Stimulated activated CD8-positive, alpha-beta memory T cell treated with anti-CD3 and anti-CD28 coated beads, Interleukin-12 subunit alpha, Interleukin-12 subunit beta, amount 100 ng/mL, for 4 hours (primary cell): ENCODE measurements at regions not wholly inside any gene's neighbourhood (a gene's known extent, or its start where the extent isn't known, plus 50 kb on each side); places are given as distances from the start of the nearest gene placed in this dataset.

Experiments used
- DNase-seq: peaks from one replicate; pipeline ENCODE4 v3.0.0-alpha.2; 2020; ENCODE audit warnings: low read depth

DNA sequence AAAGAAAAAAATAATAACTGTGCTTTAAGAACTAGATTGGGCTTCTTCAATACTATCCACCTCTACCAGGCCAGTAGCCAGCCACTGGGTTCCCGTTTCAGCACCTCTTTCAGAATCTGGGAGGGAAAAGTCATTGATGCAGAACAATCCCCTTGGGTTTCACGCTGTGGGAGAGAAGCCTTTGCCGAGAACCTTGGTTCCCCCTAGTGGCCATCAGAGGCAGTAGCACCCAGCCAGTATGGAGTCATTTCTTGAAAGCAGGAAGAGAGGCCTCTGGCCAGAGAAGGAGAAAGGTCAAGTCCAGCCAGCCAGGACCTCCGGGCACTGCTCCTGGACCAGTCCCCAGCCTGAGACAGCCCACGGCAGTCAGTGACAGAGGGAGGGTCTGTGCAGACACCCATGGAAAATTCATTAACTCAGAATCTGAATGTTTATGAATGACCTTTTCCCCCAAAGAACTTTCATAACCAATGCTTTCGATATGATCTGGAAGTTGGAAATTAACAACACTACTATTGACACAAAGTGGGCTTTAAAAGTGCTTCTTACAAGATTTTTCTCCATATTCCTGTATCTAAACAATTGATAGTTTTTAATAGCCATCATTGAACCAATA is 51.2 kb upstream of the CDH5 start:
- DNase-seq, result no peak

DNA sequence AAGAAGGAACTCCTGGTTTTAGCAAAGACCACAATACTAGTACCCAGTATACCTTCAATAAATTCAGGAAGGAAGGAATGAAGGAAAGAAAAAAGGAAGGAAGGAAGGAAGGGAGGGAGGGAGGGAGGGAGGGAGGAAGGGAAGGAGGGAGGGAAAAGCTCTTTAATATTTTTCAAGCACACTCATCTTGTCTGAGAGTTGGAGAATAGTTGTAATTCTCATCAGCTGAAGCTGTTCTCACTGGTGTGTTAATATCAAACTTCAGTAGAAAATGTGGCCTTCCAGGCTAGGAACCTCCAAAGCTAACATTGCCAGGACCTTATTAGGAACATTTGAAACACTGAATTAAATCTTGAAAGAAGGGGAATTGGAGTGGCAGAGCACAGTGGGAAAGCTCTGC is 55.2 kb upstream of the CDH5 start:
- DNase-seq, result no peak

- no peak for DNase-seq
Observed at GRCh38 chr16:66309215-66309807, 57.2 kb upstream of the CDH5 start.

DNA sequence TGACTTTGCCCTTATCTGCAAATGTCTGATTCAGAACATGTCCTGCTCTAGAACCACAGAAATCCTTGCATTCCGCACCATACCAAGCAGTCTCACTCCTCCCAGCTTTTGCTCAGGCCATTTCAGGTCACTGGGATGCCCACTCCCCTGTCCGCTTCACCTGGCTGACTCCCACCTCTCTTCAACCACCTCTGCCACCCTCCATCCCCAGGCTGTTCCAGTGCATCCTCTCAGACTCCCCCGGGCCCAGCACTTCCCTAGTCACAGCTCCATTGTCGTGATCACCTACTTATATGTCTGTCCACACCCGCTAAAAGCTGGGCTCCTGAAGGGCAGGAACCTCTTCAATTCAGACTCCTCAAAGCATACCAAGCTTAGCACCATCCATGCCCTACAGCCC is 58.4 kb upstream of the CDH5 start:
- DNase-seq, result no peak

DNA sequence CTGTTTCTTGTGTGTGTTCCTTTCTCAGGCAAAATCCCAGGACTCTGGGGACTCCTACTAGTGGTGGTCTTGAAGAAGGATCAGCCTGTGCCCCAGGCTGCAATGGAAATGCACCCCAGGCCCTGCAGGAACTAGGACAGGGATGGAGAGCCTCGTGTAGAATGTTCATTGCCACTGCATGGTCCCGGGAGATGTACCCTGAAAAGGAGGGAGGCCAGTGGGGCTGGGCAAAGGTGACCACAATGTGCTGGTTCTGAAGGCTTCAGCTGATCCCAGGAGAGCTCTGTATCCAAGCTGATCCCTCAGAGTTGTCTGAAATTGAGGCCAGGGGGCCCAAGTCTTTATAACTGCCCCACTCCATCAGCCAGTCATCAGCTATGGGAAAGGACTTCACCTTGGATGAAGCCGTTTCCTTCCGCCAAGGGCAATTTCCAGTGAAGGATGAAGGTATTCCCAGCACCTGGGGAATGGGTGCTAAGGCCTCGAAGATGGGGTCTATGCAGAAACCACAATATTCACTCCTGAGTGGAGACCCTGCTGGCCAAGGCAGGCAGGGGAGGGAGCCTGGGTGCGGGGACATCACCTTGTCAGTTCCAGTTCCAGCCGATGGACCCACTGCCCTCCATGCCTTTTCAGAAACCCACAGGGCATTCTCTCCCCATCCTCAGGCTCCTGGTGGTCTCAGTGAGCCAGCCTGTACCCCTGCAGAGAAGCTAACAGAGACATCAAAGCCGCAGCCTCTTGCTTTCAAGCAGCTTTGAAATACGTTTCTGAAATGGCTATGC is 59.9 kb upstream of the CDH5 start:
- no peak for DNase-seq

GRCh38 chr16:66304961-66305360 is 61.5 kb upstream of the CDH5 start:
- DNase-seq, result no peak

DNA sequence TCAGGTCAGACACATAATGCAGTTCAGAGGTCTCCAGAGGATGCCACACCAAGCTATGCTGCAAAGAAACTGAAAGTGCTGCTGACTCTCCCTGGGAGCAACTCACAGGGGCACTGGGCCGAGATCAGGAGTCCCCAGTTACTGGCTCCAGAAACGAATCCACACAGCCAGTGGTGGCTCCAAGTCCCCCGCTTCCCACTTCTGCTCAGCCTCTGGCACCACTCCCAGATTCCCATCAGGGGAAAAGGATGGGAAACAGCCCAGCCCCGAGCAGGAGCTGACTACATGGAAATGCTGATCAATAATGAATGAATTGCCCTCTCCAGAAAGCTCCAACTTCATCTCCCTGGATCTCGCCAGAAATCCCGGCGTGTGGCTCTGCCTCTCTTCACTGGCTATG is 62.3 kb upstream of the CDH5 start:
- no peak for DNase-seq

DNA sequence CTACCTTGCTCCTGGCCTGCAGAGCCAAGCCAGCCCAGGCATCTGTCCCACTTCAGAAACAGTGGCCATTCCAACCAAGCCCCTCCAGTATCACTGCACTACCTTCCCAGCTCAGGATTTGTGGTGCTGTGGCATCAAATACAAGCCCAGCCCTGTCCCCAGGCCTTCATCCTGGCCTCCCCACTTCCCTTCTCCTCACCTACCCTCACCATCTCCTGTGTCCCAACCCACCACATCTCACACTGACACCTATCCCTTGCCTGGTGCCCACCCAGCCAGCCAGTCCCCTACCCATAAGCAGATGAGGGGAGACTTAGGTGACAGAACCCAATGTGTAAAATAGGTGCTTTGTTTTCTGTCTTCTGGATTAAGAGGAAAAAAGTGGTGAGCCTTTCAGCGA is 66.0 kb upstream of the CDH5 start:
- no peak for DNase-seq

DNA sequence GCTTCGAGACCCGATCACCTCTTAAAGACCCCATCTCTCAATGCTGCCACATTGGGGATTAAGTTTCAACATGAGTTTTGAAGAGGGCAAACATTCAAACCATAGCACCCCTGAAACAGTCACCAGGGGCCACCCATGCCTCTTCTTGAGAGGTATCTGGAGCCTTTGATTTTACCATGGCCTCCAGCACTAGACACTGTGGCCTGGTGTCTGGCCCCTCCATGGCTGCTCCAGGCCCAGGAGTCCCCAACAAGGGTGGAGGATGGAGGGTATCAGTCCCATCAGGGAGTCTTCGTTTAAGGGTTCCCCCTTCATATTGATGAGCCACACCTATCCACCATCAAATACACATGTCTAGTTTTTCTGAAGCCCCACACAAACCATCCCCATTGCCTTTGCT is 66.5 kb upstream of the CDH5 start:
- no peak for DNase-seq

GRCh38 chr16:66299349-66299748 is 67.1 kb upstream of the CDH5 start:
- DNase-seq, result no peak

DNA sequence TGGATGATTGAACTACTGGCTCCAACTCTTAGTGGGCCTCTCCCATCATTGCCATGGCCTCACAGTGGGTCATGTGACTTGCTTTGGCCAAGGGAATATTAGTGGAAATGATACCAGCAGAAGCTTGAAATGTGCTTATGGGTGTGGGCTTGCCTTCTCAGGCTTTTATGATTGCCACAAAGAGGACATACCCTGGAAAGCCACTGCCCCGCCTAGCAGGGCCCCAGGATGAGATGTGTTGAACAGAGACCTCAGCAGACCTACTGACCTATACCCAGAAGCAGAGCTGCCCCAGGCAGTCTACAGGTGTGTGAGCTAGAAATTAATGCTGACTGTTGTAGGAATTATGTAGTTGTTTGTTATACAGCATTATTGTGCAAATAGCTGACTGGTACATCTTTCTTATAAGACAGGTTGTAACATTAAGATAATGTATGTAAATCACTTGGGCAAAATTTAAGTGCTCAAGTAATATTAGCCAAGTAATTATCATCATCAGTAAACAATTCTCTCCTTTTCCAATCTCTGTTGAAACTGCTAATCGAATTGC is 67.8 kb upstream of the CDH5 start:
- DNase-seq, result no peak

GRCh38 chr16:66298006-66298405 is 68.5 kb upstream of the CDH5 start:
- DNase-seq, result no peak

- DNase-seq, result no peak
Observed at GRCh38 chr16:66296591-66296990, 69.9 kb upstream of the CDH5 start.

DNA sequence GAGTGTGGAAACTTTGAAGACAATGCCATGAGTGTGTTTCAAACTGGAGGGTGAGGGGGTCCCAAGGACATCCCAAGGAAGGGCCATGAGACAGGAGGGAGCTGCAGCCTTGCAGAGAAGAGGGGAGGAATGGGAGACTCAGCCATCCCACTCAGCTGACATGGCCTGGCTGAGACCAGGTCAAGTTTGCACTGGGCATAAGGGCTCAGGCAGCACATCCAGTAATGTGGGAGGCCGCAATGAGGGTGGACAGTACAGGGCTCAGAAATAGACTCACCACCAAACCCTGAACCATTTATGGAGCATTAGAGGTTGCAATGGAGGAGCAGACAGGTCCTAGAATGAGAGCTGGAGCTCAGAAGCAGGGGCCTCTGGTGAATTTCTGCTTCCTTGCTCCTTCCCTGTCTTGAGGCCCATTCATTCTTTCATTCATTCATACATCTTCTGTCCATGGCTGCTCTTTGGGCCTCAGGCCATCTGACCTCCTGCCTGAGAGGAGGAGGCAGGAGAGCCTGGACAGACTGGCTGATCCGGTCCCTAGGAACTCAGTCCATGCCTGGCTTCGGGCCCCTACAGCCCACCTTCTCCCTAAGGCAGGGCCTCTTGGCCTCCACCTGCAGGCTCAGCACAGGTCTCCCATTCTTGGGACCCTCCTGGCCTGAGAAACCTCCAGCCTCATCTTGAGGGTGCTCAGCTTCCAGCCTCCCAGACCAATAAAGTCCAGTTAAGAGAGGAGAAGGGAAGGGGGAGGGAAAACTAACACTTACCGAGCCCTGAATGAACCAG is 70.5 kb upstream of the CDH5 start:
- DNase-seq, result no peak

DNA sequence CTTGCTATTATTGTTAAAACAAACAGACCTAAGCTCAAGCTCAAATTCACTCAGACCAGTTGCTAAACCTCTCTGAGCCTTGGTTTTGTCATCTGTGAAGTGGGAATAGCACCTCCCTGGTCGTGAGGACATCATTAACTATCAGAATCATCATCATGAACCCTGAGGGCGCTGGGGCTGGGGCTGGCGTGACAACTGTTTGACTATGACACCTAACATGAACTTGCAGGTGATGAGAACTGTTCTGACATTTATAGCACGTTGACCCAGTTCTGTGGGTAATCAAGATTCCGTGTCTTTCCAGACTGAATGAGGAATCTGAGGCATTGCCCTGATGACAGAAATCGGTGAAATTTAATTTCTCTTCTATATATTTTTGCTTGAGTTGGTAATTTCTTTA is 71.3 kb upstream of the CDH5 start:
- no peak for DNase-seq

DNA sequence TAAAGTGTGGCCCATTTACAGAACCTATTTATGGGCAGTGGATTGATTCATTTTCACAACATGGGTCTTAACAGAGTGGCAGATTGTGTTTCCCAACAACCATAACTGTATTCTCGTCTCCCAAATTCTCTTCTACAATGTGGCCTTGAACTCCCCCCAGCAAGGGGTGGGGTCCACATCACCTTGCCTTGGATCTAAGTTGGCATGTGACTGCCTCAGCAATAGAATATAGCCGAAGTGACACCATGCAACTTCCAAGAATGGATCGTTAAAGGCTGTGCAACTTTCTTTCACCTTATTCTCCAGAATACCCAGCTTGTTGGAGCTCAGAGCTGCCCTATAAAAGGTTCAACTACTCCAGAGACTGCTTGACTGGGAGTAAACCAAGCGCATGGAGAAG is 72.0 kb upstream of the CDH5 start:
- DNase-seq, result no peak

DNA sequence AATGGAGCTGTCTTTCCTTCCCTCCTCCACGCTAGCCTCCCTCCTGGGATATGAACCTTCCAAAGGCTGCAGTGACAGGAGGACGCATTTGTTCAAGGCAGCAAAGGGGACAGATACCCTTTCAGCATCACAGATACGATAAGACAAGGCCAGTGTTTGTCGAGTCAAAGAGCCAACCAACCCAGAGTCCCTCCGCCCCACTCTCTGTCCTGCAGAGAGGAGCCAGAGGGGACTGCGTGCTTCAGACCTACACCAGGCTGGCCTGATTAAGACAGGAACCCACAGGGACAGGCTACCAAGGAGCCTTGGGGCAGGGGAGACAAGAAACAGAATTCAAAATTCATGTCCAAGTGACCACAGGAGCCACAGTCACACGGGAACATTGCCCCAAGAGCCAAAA is 72.6 kb upstream of the CDH5 start:
- DNase-seq, result no peak

DNA sequence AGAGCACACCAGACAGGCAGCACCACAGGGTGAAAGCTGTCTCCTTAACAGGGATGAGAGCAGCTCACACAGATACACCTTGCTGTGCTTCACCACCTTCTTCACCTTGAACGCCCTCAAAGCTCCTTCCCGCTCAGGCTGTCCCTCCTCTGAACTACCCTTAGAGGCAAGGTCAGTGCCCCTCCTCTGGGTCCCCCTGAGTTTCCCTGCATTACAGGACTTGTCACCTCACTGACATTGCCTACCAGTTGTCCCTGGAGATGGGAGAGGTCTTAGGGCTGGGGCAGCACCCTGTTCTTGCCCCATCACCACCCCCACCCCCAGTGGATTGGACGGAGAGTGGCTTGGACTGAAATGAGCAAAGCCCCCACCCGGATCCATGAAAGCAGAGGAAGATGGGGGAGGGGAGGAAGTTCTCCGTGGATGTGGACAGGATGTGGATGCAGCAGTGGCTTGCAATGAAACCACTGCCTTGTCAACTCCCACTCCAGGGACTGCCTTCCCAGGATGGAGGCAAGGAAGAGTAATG is 73.2 kb upstream of the CDH5 start:
- no peak for DNase-seq

- no peak for DNase-seq
Observed at GRCh38 chr16:66292241-66292935, 74.1 kb upstream of the CDH5 start.

- no peak for DNase-seq
Observed at GRCh38 chr16:66291833-66292232, 74.7 kb upstream of the CDH5 start.

DNA sequence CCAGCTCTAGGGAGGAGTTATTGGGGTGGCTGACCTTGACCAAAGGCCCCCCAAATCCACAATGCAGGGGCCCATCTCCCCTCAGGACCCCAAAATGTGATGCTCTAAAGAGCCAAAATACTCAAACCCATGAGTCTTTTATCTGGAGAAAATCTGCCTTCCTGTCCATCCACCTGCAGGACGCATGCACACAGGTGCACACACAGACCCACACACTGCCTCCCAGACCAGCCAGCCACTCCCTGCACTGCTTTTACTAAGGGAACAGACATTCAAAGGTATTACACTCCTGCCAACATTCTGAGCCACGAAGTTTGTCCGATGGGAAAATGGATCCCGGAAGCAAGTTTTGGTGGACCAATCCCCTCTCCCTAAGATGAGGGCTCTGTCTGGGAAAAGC is 76.1 kb upstream of the CDH5 start:
- DNase-seq, result no peak

GRCh38 chr16:66289986-66290385 is 76.5 kb upstream of the CDH5 start:
- DNase-seq, result no peak
